WTC11 (cell line): ENCODE measurements at regions not wholly inside any gene's neighbourhood (a gene's known extent, or its start where the extent isn't known, plus 50 kb on each side); places are given as distances from the start of the nearest gene placed in this dataset.

ENCODE experiments used
- ATF1 ChIP-seq: sonication (generic); formaldehyde crosslinking; IDR thresholded peaks from 2 replicates; pipeline ENCODE4 v1.8.1; 2023; ENCODE audit warnings: mild to moderate bottlenecking, moderate library complexity, missing genetic modification reagents
- TF ChIP-seq, protein P1 (sequence below): fragments of 200-600 bp; IDR thresholded peaks from 2 replicates; pipeline ENCODE4 v1.8.0; 2022; ENCODE audit warnings: antibody characterized with exemption

DNA sequence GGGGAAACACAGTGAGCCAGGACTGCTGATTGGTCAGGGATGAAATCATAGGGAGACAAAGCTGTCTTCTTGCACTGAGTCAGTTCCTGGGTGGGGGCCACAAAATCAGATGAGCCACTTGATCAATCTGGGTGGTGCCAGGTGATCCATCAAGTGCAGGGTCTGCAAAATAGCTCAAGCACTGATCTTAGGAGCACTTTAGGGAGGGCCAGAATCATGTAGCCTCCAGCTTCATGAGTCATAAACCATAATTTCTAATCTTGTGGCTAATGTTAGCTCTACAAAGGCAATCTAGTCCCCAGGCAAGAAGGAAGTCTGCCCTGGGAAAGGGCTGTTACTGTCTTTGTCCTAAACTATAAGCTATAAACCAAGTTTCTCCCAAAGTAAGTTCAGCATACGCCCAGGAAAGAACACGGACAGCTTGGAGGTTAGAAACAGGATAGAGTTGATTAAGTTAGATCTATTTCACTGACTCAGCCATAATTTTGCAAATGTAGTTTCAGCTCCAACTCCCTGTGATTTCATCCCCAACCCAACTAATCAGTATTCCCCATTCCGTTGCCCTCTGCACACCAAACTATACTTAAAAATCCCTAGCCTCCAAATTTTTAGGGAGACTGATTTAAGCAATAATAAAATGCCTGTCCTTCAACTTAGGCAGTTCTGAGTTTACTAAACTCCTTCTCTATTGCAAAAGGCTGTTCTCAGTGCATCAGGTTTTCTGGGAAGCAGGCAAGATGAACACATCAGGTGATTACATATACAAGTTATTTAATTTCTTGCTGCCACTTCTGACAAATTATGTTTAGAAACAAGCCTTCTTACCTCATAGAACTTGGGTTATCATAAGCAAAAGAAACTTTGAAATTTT is 226.9 kb upstream of the SPOPL start:
- TF ChIP-seq, protein P1, sequence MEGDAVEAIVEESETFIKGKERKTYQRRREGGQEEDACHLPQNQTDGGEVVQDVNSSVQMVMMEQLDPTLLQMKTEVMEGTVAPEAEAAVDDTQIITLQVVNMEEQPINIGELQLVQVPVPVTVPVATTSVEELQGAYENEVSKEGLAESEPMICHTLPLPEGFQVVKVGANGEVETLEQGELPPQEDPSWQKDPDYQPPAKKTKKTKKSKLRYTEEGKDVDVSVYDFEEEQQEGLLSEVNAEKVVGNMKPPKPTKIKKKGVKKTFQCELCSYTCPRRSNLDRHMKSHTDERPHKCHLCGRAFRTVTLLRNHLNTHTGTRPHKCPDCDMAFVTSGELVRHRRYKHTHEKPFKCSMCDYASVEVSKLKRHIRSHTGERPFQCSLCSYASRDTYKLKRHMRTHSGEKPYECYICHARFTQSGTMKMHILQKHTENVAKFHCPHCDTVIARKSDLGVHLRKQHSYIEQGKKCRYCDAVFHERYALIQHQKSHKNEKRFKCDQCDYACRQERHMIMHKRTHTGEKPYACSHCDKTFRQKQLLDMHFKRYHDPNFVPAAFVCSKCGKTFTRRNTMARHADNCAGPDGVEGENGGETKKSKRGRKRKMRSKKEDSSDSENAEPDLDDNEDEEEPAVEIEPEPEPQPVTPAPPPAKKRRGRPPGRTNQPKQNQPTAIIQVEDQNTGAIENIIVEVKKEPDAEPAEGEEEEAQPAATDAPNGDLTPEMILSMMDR = no peak
- no peak for TF ChIP-seq ATF1 (CRISPR knock-in tag)
